Vagina (tissue), 2 donors: ENCODE measurements at regions not wholly inside any gene's neighbourhood (a gene's known extent, or its start where the extent isn't known, plus 50 kb on each side); places are given as distances from the start of the nearest gene placed in this dataset.
A peak's percentile ranks its signal among the peaks of the same experiment; 100 is the strongest.

Experiments
- DNase-seq, 2 donors: peaks; one replicate each; pipeline ENCODE4 v3.0.0-alpha.2; 2017; ENCODE audit errors: extremely low spot score in 2 of 2
- H3K27ac ChIP-seq: fragments of 200-600 bp; sonication (generic); one replicate; pipeline ENCODE4 v1.5.1; 2019
- H3K27me3 ChIP-seq: fragments of 200-600 bp; sonication (generic); one replicate; pipeline ENCODE4 v1.5.1; 2019
- H3K36me3 ChIP-seq, 2 donors: fragments of 200-600 bp; sonication (generic); one replicate each; pipeline ENCODE4 v1.5.1; 2017 to 2019
- H3K4me1 ChIP-seq: fragments of 200-600 bp; sonication (generic); one replicate; pipeline ENCODE4 v1.5.1; 2019
- H3K4me3 ChIP-seq, 2 donors: fragments of 200-600 bp; sonication (generic); 1 replicate in 1 of 2; 2 replicates in 1 of 2; pipeline ENCODE4 v1.5.1; 2016 to 2019
- H3K9me3 ChIP-seq: fragments of 200-600 bp; sonication (generic); one replicate; pipeline ENCODE4 v1.5.1; 2019
- POLR2A ChIP-seq, 2 donors: fragments of 450-650 bp; IDR thresholded peaks; one replicate each; pipeline ENCODE4 v1.6.1; 2017; ENCODE audit warnings: antibody characterized with exemption in 2 of 2, mild to moderate bottlenecking in 2 of 2, moderate library complexity in 2 of 2
- POLR2AphosphoS5 ChIP-seq, 2 donors: sonication (generic); formaldehyde crosslinking; IDR thresholded peaks; one replicate each; pipeline ENCODE4 v1.9.0; 2017; ENCODE audit warnings: antibody characterized with exemption in 2 of 2, mild to moderate bottlenecking in 2 of 2, low read depth in 1 of 2; ENCODE audit not compliant: insufficient read depth in 1 of 2
- intact Hi-C: fragments of 100-400 bp; cut with DNase I; formaldehyde crosslinking; loops from one replicate; pipeline ENCODE4 v1.15.1; 2023
- TF ChIP-seq, protein P1 (sequence below), 3 experiments: fragments of 450-650 bp in 2 of 3; fragments of 200-600 bp in 1 of 3; sonication (generic) in 1 of 3; IDR thresholded peaks; one replicate each; pipeline ENCODE4 v1.5.1; 2017 to 2019; ENCODE audit warnings: antibody characterized with exemption in 3 of 3, mild to moderate bottlenecking in 2 of 3, moderate library complexity in 2 of 3

DNA sequence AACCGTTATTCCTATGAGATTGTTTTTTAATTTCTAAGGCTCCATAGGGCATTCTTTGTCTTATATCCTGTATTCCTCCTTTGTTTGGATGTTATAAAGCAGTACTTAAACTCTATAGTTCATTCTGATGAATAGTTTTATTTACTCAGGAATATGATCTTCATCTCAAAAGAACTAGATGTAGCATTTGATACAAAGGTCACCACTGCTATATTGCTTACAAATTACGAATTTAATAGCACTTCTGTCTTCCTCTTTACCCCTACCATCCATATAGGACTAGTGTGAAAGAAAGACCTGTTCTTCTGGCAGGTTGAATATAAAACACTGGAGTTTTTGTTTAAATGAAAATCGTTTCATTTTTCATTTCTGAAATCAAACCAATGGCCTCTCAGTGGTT is 468.1 kb upstream of the CXADR start:
- TF ChIP-seq POLR2A (IDR thresholded peaks at IDR 0.05) (no peak), POLR2AphosphoS5 (IDR thresholded peaks at IDR 0.05; ENCODE audit: insufficient read depth in 1 of 2, low read depth in 1 of 2) (no peak)
- TF ChIP-seq, protein P1, sequence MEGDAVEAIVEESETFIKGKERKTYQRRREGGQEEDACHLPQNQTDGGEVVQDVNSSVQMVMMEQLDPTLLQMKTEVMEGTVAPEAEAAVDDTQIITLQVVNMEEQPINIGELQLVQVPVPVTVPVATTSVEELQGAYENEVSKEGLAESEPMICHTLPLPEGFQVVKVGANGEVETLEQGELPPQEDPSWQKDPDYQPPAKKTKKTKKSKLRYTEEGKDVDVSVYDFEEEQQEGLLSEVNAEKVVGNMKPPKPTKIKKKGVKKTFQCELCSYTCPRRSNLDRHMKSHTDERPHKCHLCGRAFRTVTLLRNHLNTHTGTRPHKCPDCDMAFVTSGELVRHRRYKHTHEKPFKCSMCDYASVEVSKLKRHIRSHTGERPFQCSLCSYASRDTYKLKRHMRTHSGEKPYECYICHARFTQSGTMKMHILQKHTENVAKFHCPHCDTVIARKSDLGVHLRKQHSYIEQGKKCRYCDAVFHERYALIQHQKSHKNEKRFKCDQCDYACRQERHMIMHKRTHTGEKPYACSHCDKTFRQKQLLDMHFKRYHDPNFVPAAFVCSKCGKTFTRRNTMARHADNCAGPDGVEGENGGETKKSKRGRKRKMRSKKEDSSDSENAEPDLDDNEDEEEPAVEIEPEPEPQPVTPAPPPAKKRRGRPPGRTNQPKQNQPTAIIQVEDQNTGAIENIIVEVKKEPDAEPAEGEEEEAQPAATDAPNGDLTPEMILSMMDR (IDR thresholded peaks at IDR 0.05) = no peak
- Histone ChIP-seq H3K4me1 (peaks cover under 1% of the 10 kb centered on the region), H3K27ac (no peak overlapping the region), H3K36me3 (no peaks in the 10 kb centered on the region), H3K9me3 (no peaks in the 10 kb centered on the region), H3K4me3 (no peak overlapping the region), H3K27me3 (no peaks in the 10 kb centered on the region)
- intact Hi-C loops = no loop called here
- no peak for DNase-seq

DNA sequence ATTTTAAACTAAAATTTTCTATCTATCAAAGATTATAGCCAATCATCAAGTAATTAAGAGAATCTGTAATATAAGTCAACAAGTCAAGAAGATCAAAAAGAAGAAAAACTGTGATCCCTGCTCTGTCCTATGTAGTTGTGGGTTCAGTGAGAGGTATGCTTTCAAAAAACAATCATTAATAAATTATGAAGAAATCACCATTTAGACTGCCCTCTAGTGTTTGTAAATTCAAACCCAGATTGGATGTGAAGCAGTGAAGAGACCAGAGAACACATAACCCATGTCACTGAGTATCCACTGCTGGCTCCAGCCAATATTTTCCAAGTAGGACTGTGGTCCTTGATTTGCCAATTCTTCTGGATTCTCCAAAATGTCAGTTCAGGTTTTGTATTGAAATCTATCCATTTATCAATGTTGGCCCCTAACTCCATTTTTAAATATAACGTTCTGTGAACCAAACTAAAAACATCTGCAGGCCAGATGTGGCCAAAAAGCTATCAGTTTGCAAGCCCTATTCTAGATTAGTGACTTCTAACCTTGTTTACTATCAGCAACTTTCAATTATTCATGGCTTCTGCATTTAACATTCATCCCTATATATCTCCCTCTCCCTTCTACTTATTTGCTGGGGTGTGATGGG is 467.5 kb upstream of the CXADR start:
- TF ChIP-seq POLR2AphosphoS5 (IDR thresholded peaks at IDR 0.05; ENCODE audit: insufficient read depth in 1 of 2, low read depth in 1 of 2) = no peak
- TF ChIP-seq, protein P1 (IDR thresholded peaks at IDR 0.05) = no peak
- TF ChIP-seq POLR2A (IDR thresholded peaks at IDR 0.05) = no peak
- H3K9me3 ChIP-seq = no peaks in the 10 kb centered on the region
- no peaks in the 10 kb centered on the region for H3K36me3 ChIP-seq
- no peaks in the 10 kb centered on the region for H3K27me3 ChIP-seq
- H3K4me3 ChIP-seq = no peak overlapping the region
- H3K4me1 ChIP-seq = peaks cover 6% of the 10 kb centered on the region
- no peak overlapping the region for H3K27ac ChIP-seq
- intact Hi-C loops = no loop called here
- no peak for DNase-seq

DNA sequence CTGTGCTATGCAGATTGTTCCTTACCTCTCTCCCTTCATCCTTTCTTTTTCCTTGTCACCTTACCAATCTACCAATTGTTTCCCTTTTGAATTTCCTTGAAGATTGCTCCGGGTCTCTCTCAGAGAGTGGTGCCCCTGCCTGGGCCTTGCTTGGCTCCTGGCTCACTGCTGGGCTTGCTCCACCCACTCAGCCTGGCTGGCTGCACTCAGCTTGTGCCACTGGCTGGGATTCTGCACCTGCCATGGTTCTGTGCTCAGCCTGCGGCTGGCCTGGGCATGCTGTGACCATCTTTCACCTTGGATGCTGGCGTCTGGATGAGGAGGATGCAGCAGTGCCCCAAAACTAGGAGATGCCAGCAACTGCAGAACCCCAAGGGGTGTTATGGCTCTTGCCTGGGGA is 463.9 kb upstream of the CXADR start:
- H3K4me1 ChIP-seq = peaks cover 18% of the 10 kb centered on the region
- DNase-seq = no peak
- no peak overlapping the region for H3K4me3 ChIP-seq
- no peaks in the 10 kb centered on the region for H3K36me3 ChIP-seq
- TF ChIP-seq POLR2AphosphoS5 (IDR thresholded peaks at IDR 0.05; ENCODE audit: insufficient read depth in 1 of 2, low read depth in 1 of 2) (no peak), POLR2A (IDR thresholded peaks at IDR 0.05) (no peak)
- TF ChIP-seq, protein P1 (IDR thresholded peaks at IDR 0.05) = no peak
- no peaks in the 10 kb centered on the region for H3K27me3 ChIP-seq
- H3K9me3 ChIP-seq = no peaks in the 10 kb centered on the region
- intact Hi-C loops = no loop called here
- H3K27ac ChIP-seq = no peak overlapping the region

DNA sequence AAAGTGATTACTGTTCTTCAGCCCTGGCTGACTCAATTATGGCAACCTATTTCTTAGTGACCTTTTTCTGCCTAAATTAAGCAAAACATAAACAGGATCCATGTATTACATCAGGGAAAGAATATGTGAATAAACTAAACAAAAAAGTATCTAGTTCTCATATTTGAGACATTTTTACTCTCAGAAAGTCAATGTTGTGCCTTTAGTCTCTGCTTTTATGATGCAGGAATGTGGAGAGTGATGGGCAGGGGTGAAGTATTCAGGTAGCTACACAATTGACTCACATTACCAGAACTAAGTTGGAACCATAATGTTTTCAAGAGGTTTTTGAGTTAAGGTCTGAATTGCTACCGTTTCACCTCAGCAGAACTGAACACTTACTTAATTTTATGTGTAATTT is 462.7 kb upstream of the CXADR start:
- H3K4me3 ChIP-seq = no peak overlapping the region
- H3K27ac ChIP-seq = no peak overlapping the region
- TF ChIP-seq POLR2A (IDR thresholded peaks at IDR 0.05) = no peak
- no peak for TF ChIP-seq POLR2AphosphoS5 (IDR thresholded peaks at IDR 0.05; ENCODE audit: insufficient read depth in 1 of 2, low read depth in 1 of 2)
- TF ChIP-seq, protein P1 (IDR thresholded peaks at IDR 0.05) = no peak
- H3K9me3 ChIP-seq = no peaks in the 10 kb centered on the region
- DNase-seq = no peak
- H3K4me1 ChIP-seq = peaks cover 18% of the 10 kb centered on the region
- intact Hi-C loops = no loop called here
- H3K36me3 ChIP-seq = no peaks in the 10 kb centered on the region
- no peaks in the 10 kb centered on the region for H3K27me3 ChIP-seq

DNA sequence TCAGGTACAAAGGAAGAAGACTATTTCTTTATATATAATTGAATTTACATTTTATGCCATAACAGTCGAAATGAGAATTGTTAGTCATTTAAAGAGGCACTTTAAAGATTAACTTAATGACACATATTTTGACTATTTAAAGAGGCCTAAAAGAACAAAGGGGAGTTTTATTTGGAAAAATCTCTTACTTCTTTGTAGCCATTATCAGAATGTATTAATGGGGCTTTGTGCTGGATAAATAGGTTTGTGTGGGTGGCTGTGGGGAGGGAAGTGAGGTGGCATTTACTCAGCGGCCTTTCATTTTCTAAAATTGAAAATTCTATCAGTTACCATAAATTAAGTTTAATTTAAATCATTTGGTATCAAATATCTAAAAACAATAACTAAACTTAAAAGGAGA is 462.2 kb upstream of the CXADR start:
- Histone ChIP-seq H3K27me3 (no peaks in the 10 kb centered on the region), H3K4me3 (no peak overlapping the region), H3K4me1 (peaks cover 18% of the 10 kb centered on the region), H3K27ac (peak overlapping the region; percentile 13), H3K9me3 (no peaks in the 10 kb centered on the region), H3K36me3 (no peaks in the 10 kb centered on the region)
- DNase-seq = no peak
- intact Hi-C loops = no loop called here
- TF ChIP-seq POLR2A (IDR thresholded peaks at IDR 0.05) (no peak), POLR2AphosphoS5 (IDR thresholded peaks at IDR 0.05; ENCODE audit: insufficient read depth in 1 of 2, low read depth in 1 of 2) (no peak)
- TF ChIP-seq, protein P1 (IDR thresholded peaks at IDR 0.05) = no peak
